Cardiac fibroblast (primary cell): ENCODE measurements at regions not wholly inside any gene's neighbourhood (a gene's known extent, or its start where the extent isn't known, plus 50 kb on each side); places are given as distances from the start of the nearest gene placed in this dataset.

ENCODE experiments used
- DNase-seq, 2 donors: peaks; one replicate each; pipeline versions ENCODE4 v3.0.0 to v3.0.0-alpha.2; 2010; ENCODE audit warnings: low read depth in 2 of 2
- H3K4me3 ChIP-seq, 2 donors: replicated peaks in 1 of 2; 1 replicate in 1 of 2; 2 replicates in 1 of 2; pipeline ENCODE4 v1.5.1; 2011; ENCODE audit warnings: low read depth in 2 of 2, low read length in 2 of 2, mild to moderate bottlenecking in 2 of 2, moderate library complexity in 1 of 2
- CTCF ChIP-seq: IDR thresholded peaks from one replicate; pipeline ENCODE4 v1.5.1; 2011; ENCODE audit warnings: low read depth, mild to moderate bottlenecking, low read length, inconsistent platforms

- no peak overlapping the region for H3K4me3 ChIP-seq
- TF ChIP-seq CTCF = no peak
- no peak for DNase-seq
These were observed 413.2 kb upstream of the KLF6 start for GRCh38 chr10:4198216-4198615.

DNA sequence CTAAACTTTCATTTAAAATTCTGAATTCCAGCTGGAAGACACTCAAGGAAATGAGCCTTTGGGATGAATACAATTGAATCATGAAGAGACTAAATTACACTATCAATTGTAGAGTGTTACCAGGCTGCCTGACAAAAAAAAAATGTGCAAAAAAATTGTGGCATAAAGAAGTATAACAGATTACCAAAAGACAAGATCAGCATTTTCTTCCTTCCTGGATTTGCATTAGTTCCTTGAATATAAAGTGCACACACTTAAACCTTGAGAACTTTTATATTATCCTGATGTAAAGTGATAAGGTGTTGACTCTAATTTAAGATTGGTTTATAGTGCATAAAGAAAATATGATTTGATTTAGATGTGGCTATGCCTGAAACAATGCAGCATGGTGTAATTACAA is 412.7 kb upstream of the KLF6 start:
- no peak for DNase-seq
- TF ChIP-seq CTCF = no peak
- H3K4me3 ChIP-seq = no peak overlapping the region

GRCh38 chr10:4196771-4197390 is 411.9 kb upstream of the KLF6 start:
- no peak overlapping the region for H3K4me3 ChIP-seq
- peak; percentile 7 to 50 for DNase-seq
- TF ChIP-seq CTCF = no peak

GRCh38 chr10:4196183-4196582 is 411.2 kb upstream of the KLF6 start:
- no peak for DNase-seq
- no peak for TF ChIP-seq CTCF

DNA sequence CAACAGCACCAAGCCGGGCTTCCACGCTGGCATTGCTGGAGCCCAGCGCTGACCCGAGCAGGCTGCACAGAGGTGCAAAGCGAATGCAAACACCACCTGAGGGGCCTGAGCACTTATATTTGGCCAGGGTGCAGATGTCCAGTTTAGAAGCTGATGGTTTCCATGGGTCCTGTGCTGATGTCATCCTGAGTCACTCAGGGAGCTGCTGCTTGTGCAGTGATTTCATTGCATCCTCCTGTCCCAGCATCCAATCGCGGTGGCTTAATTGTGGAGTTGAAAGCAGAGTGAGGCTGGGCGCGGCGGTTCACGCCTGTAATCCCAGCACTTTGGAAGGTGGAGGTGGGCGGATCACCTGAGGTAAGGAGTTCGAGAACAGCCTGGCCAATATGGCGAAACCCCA is 410.2 kb upstream of the KLF6 start:
- peak in 1 of 2 donors; percentile 83 for DNase-seq
- no peak overlapping the region for H3K4me3 ChIP-seq
- TF ChIP-seq CTCF = no peak

More at GRCh38 chr10:4196183-4196582, 411.2 kb upstream of the KLF6 start:
- H3K4me3 ChIP-seq = no peak overlapping the region

- peak in 1 of 2 donors; percentile 67 for DNase-seq
- TF ChIP-seq CTCF = no peak
- no peak overlapping the region for H3K4me3 ChIP-seq
These were observed 409.2 kb upstream of the KLF6 start for GRCh38 chr10:4194231-4194630.

- no peak for DNase-seq
- no peak for TF ChIP-seq CTCF
- no peak overlapping the region for H3K4me3 ChIP-seq
These were observed 406.9 kb upstream of the KLF6 start for GRCh38 chr10:4191894-4192293.
